H1 (cell line): ENCODE measurements at regions not wholly inside any gene's neighbourhood (a gene's known extent, or its start where the extent isn't known, plus 50 kb on each side); places are given as distances from the start of the nearest gene placed in this dataset.

Experiments
- CHD7 ChIP-seq: fragments of 300-600 bp; sonication (generic); IDR thresholded peaks from 2 replicates; pipeline ENCODE4 v1.7.1; 2012; ENCODE audit warnings: low read length, moderate library complexity, mild to moderate bottlenecking, inconsistent platforms; ENCODE audit not compliant: insufficient replicate concordance
- TF ChIP-seq, protein P1 (sequence below): IDR thresholded peaks from 2 replicates; pipeline ENCODE4 v1.6.1; 2012; ENCODE audit warnings: inconsistent platforms

DNA sequence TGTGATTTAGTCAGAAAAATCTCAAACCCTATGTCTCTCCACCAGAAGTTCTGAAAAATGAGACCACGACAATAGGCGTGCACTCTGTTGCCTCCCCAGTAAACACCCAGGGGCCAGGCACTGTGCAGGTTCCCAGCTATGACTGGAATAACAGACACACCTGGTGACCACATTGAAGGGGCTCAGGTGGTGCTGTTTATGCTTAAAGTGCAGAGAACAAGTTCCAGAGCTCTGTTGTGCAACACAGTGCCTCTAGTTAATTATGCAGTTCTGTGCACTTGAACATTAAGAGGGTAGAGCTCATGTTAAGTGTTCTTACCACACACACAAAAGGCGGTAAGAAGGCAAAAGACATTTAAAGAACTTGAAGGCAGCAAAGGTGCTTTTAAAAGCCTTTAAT is 52.6 kb upstream of the AFF3 start (continued):
- no peak for TF ChIP-seq CHD7
- TF ChIP-seq, protein P1, sequence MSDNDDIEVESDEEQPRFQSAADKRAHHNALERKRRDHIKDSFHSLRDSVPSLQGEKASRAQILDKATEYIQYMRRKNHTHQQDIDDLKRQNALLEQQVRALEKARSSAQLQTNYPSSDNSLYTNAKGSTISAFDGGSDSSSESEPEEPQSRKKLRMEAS, result no peak
- TF ChIP-seq, all 59 proteins: peak for 0
